Right lung (tissue), 2 donors: ENCODE measurements at regions not wholly inside any gene's neighbourhood (a gene's known extent, or its start where the extent isn't known, plus 50 kb on each side); places are given as distances from the start of the nearest gene placed in this dataset.

Source experiments
- DNase-seq, 2 donors: peaks; one replicate each; pipeline ENCODE4 v3.0.0-alpha.2; 2013

- DNase-seq: no peak
These were observed 51.8 kb upstream of the TLE1 start for GRCh38 chr9:81741103-81741502.

- no peak for DNase-seq
These were observed 58.7 kb upstream of the TLE1 start for GRCh38 chr9:81748091-81748490.

- no peak for DNase-seq
These were observed 64.1 kb upstream of the TLE1 start for GRCh38 chr9:81753436-81753835.

- no peak for DNase-seq
These were observed 64.9 kb upstream of the TLE1 start for GRCh38 chr9:81754245-81754644.

- DNase-seq: no peak
These were observed 66.4 kb upstream of the TLE1 start for GRCh38 chr9:81755721-81756120.

- no peak for DNase-seq
These were observed 67.2 kb upstream of the TLE1 start for GRCh38 chr9:81756561-81756960.

GRCh38 chr9:81758123-81758797 is 68.9 kb upstream of the TLE1 start:
- no peak for DNase-seq

- DNase-seq: peak; percentile 3 to 6
These were observed 70.4 kb upstream of the TLE1 start for GRCh38 chr9:81759680-81760215.

- DNase-seq: no peak
These were observed 78.6 kb upstream of the TLE1 start for GRCh38 chr9:81767921-81768320.

- DNase-seq: no peak
These were observed 82.2 kb upstream of the TLE1 start for GRCh38 chr9:81771571-81771970.

- DNase-seq: no peak
These were observed 82.8 kb upstream of the TLE1 start for GRCh38 chr9:81772144-81772543.

- no peak for DNase-seq
These were observed 87.0 kb upstream of the TLE1 start for GRCh38 chr9:81776390-81776789.

GRCh38 chr9:81776834-81777233 is 87.5 kb upstream of the TLE1 start:
- DNase-seq: no peak

GRCh38 chr9:81777482-81777881 is 88.1 kb upstream of the TLE1 start:
- no peak for DNase-seq

- no peak for DNase-seq
These were observed 93.1 kb upstream of the TLE1 start for GRCh38 chr9:81782313-81782995.

- DNase-seq: peak; percentile 34 to 44
These were observed 98.6 kb upstream of the TLE1 start for GRCh38 chr9:81787747-81788632.

- no peak for DNase-seq
These were observed 100.4 kb upstream of the TLE1 start for GRCh38 chr9:81789721-81790120.

- no peak for DNase-seq
These were observed 100.8 kb upstream of the TLE1 start for GRCh38 chr9:81790166-81790565.

GRCh38 chr9:81791076-81791475 is 101.7 kb upstream of the TLE1 start:
- no peak for DNase-seq

- no peak for DNase-seq
These were observed 109.3 kb upstream of the TLE1 start for GRCh38 chr9:81798606-81799005.

GRCh38 chr9:81801190-81801589 is 111.8 kb upstream of the TLE1 start:
- no peak for DNase-seq

- DNase-seq: no peak
These were observed 115.0 kb upstream of the TLE1 start for GRCh38 chr9:81804306-81804705.
